Right lobe of liver (tissue), 4 donors: ENCODE measurements at regions not wholly inside any gene's neighbourhood (a gene's known extent, or its start where the extent isn't known, plus 50 kb on each side); places are given as distances from the start of the nearest gene placed in this dataset.

Experiments used
- CTCF ChIP-seq, 4 donors: fragments of 200-600 bp in 3 of 4; fragments of 450-650 bp in 1 of 4; IDR thresholded peaks; one replicate each; pipeline versions ENCODE4 v1.5.1 to v1.8.0; 2016 to 2022; ENCODE audit warnings: antibody characterized with exemption in 4 of 4, mild to moderate bottlenecking in 2 of 4
- POLR2A ChIP-seq: fragments of 450-650 bp; IDR thresholded peaks from one replicate; pipeline ENCODE4 v1.6.1; 2017; ENCODE audit warnings: antibody characterized with exemption, mild to moderate bottlenecking
- donor health status: DM: no; HTN: no; CAD: no.
- donor health status: DM: no; HTN: no; CAD: no.
- donor health status: DM: no; HTN: yes; CAD: no.

DNA sequence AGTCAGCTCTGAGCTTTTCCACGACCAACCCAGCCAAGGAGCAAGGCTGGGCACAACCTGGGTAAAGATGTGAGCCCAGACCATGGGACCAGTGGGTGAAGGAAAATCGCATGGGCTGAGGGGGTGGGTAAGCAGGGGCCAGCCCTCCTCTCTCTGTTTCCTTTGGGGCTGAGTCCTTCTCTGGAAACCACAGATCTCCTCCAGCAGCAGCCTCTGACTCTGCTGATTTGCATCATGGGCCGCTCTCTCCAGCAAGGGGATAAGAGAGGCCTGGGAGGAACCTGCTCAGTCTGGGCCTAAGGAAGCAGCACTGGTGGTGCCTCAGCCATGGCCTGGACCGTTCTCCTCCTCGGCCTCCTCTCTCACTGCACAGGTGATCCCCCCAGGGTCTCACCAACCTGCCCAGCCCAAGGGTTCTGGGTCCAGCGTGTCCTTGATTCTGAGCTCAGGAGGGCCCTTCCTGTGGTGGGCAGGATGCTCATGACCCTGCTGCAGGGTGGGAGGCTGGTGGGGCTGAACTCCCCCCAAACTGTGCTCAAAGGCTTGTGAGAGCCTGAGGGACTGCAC, 67.8 kb downstream of the GGTLC2 start:
- TF ChIP-seq CTCF (IDR thresholded peaks at IDR 0.05) = no peak
- TF ChIP-seq POLR2A = no peak
